Activated CD4-positive, alpha-beta T cell treated with anti-CD3 and anti-CD28 coated beads, Interleukin-2, amount 10 ng/mL, durations not matched to agents 24 days and 14 days (primary cell): ENCODE measurements at regions not wholly inside any gene's neighbourhood (a gene's known extent, or its start where the extent isn't known, plus 50 kb on each side); places are given as distances from the start of the nearest gene placed in this dataset.

Experiments used
- DNase-seq: peaks from one replicate; pipeline ENCODE4 v3.0.0; 2022
- H3K27ac Mint-ChIP-seq: one replicate; pipeline ENCODE4 v1.8.0; 2022; ENCODE audit warnings: mild to moderate bottlenecking, mixed read lengths
- H3K27me3 Mint-ChIP-seq: one replicate; pipeline ENCODE4 v1.8.0; 2022; ENCODE audit warnings: mixed read lengths
- H3K36me3 Mint-ChIP-seq: one replicate; pipeline ENCODE4 v1.8.0; 2022; ENCODE audit warnings: low read depth, mild to moderate bottlenecking, mixed read lengths
- H3K4me1 Mint-ChIP-seq: one replicate; pipeline ENCODE4 v1.8.0; 2021; ENCODE audit warnings: mixed read lengths
- H3K4me3 Mint-ChIP-seq: one replicate; pipeline ENCODE4 v1.8.0; 2022; ENCODE audit warnings: mild to moderate bottlenecking, moderate library complexity, mixed read lengths
- H3K9me3 Mint-ChIP-seq: one replicate; pipeline ENCODE4 v1.8.0; 2021; ENCODE audit warnings: mixed read lengths
- intact Hi-C: fragments of 100-400 bp; cut with micrococcal nuclease; formaldehyde crosslinking; loops from one replicate; pipeline ENCODE4 v1.15.1; 2023

DNA sequence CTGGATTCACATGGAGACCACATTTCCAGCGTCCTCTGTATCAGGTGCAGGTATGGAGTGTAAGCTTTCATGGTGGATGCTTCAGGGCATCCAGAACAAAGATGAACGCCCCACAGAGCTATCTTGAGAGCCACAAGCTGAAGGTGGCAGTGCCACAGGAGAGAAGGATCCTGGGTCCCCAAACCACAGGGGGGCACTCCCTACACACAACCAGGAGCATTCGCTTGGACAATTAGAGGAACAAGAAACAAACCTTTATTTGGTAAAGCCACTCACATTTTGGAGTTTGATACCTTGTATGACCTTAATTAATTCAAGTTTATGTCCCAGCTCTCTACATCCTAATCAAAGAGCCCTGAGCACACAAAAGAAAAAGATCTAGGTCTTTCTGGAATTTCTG is 406.3 kb downstream of the PREX1 start:
- Mint-ChIP-seq H3K4me3 (no peak overlapping the region), H3K27me3 (peaks cover 2% of the 10 kb centered on the region), H3K27ac (no peak overlapping the region), H3K4me1 (no peaks in the 10 kb centered on the region), H3K9me3 (no peaks in the 10 kb centered on the region), H3K36me3 (no peaks in the 10 kb centered on the region)
- no peak for DNase-seq
- intact Hi-C loops, result no loop called here

DNA sequence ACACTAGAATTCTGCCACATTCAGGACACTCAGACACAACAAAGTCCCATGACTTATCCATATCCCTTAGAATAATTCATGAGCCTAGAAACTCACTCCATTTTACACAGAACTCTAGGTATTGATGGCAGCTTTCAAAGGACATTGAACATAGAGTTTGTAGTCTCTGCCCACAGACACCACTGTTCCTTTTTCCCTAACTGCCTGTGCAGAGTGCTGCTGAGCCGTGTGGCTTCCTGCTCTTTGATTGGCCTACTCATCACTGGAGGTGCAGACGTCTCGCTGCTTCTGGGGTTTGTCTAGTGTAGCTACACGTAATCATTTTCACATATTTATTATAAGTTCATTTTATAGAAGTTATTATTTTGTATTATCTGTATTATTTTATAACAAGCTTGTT is 407.6 kb downstream of the PREX1 start:
- no peak overlapping the region for H3K27ac Mint-ChIP-seq
- DNase-seq, result no peak
- H3K4me1 Mint-ChIP-seq, result no peaks in the 10 kb centered on the region
- H3K27me3 Mint-ChIP-seq, result peaks cover 2% of the 10 kb centered on the region
- H3K4me3 Mint-ChIP-seq, result no peak overlapping the region
- intact Hi-C loops, result no loop called here
- H3K9me3 Mint-ChIP-seq, result no peaks in the 10 kb centered on the region
- H3K36me3 Mint-ChIP-seq, result no peaks in the 10 kb centered on the region

DNA sequence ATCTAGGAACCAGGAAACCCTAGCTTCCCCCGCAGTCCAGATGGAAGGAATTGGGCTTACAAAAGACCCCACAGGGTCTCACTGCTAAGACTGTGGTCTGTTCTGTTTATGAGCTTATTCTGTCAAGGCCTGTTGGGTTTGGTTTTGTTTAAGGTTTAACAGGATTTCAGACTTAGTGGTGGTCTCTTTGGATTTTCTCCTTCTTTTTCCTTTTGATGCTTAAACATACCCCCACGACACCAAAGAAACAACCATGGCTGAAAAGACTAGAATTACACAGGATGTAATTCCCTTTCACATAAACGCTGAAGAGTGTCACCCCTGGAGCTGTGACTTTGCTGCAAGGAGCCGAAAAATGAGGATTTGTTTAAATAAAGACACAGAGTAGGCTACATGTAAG is 408.6 kb downstream of the PREX1 start:
- no peak for DNase-seq
- Mint-ChIP-seq H3K36me3 (no peaks in the 10 kb centered on the region), H3K4me3 (no peak overlapping the region), H3K27ac (no peak overlapping the region), H3K4me1 (no peaks in the 10 kb centered on the region), H3K9me3 (no peaks in the 10 kb centered on the region), H3K27me3 (peaks cover 2% of the 10 kb centered on the region)
- intact Hi-C loops, result no loop called here

DNA sequence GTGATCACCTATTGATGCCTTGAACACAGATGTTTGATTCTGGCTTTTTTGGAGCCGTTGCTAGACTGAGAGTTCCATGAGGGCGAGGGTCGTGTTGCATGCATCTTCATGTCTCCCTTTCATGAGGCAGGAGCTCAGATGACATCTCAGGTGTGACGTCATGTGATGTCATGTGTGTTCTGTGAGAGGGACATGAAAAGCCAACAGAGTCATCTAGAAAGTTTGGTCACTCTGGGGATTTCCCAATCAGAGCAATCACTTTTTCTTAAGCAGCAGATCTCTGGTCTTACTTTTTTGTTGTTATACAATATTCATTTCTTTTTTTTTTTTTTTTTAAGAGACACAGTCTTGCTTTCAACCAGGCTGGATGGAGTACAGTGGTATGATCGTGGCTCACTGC is 411.8 kb downstream of the PREX1 start:
- H3K36me3 Mint-ChIP-seq, result no peaks in the 10 kb centered on the region
- H3K27me3 Mint-ChIP-seq, result peaks cover 2% of the 10 kb centered on the region
- DNase-seq, result no peak
- H3K27ac Mint-ChIP-seq, result no peak overlapping the region
- intact Hi-C loops, result no loop called here
- H3K4me3 Mint-ChIP-seq, result no peak overlapping the region
- no peaks in the 10 kb centered on the region for H3K9me3 Mint-ChIP-seq
- no peaks in the 10 kb centered on the region for H3K4me1 Mint-ChIP-seq

DNA sequence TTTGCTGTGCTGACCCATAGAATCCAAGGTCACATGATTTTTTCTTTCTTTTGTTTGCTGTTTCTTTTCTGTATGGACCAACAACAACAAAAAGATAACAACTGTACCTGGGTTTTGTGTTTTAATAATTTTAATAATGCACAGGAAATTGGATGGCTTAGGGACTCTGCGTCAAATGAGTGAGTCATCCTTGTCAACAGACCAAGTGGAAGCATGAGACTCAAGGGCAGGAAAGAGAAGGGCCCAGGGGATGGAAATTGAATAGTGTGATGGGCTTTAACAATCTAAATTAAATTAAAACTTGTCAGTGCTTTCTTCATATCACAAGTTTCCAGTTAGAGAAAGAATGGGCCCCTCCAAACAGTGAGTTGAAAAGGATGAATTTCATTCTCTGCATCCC is 413.0 kb downstream of the PREX1 start:
- no peak overlapping the region for H3K27ac Mint-ChIP-seq
- H3K36me3 Mint-ChIP-seq, result no peaks in the 10 kb centered on the region
- peaks cover 4% of the 10 kb centered on the region for H3K27me3 Mint-ChIP-seq
- H3K4me1 Mint-ChIP-seq, result no peaks in the 10 kb centered on the region
- H3K9me3 Mint-ChIP-seq, result no peaks in the 10 kb centered on the region
- no peak for DNase-seq
- intact Hi-C loops, result no loop called here
- H3K4me3 Mint-ChIP-seq, result no peak overlapping the region

DNA sequence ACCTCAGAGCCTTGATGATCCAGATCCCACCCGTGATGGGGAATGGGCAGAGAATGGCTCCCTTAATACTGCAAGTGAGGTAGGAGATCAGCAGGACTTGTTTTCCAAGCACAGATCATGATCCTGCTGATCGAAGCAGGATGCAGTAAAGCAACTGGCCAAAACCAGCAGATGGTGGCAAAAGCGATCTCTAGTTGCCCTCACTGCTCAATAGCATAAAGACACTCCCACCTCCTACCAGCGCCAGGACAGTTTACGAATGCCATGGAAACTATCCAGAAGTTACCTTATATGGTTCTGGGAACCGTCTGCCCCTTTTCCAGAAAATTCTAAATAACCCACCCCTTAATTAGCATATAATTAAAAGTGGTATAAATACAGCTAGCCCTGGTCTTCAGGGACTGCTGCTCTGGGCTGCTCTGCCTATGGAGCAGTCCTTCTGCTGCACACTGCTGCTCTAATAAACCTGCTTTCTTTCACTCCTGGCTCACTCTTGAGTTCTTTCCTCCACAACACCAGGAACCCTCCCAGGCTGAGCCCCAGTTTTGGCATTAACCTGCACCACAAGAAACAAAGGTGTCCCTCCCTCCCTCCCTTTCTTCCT is 415.8 kb downstream of the PREX1 start:
- Mint-ChIP-seq H3K9me3 (no peaks in the 10 kb centered on the region), H3K27me3 (peaks cover 8% of the 10 kb centered on the region), H3K4me3 (no peak overlapping the region), H3K36me3 (no peaks in the 10 kb centered on the region), H3K27ac (no peak overlapping the region), H3K4me1 (no peaks in the 10 kb centered on the region)
- DNase-seq, result no peak
- intact Hi-C loops, result no loop called here

DNA sequence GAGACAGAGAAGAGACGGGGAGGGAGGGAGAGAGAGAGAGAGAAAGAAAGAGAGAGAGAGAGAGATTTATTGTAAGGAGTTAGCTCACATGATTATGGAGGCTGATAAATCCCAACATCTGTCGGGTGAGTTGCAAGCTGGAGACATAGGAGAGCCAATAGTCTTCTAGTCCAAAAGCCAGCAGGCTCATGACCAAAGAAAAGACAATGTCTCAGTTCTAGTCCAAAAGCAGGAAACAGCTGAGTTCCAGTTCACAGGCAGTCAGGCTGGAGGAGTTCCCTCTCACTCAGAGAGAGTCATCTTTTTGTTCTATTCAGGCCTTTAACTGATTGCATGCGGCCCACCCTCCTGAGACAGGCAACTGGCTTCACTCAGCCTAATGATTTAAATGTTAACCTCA is 416.6 kb downstream of the PREX1 start:
- Mint-ChIP-seq H3K27me3 (peaks cover 8% of the 10 kb centered on the region), H3K9me3 (no peaks in the 10 kb centered on the region)

DNA sequence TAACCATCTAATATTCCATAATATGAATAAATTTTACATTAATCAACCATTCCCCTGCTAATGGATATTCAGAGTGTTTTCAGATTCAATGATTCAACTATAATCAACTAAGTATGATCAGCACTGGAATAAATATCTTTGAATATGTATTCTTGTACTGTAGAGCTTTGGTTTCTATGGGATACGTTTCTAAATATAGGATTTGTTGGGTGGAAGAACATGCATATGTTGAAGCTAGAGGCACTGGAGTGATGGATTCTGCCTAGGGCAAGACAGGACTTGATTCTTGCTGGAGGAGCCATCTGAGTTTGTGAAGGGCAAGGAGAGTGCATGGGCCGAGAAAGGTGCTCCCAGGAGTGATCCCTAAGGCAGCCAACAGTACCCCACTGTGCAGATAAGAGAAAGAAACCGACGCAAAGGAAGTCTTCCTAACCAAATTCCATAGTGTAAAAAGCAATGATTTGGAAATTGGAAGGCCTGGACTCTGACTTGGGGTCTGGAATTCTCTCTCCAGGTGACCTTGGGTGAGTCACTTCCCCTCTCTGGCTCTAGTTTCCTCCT is 418.7 kb downstream of the PREX1 start:
- no peak overlapping the region for H3K27ac Mint-ChIP-seq
- H3K36me3 Mint-ChIP-seq, result no peaks in the 10 kb centered on the region
- H3K4me3 Mint-ChIP-seq, result no peak overlapping the region
- peaks cover 10% of the 10 kb centered on the region for H3K27me3 Mint-ChIP-seq
- no peak for DNase-seq
- intact Hi-C loops, result no loop called here
- no peaks in the 10 kb centered on the region for H3K4me1 Mint-ChIP-seq
- H3K9me3 Mint-ChIP-seq, result no peaks in the 10 kb centered on the region

More for the DNA sequence above, 416.6 kb downstream of the PREX1 start:
- H3K27ac Mint-ChIP-seq, result no peak overlapping the region
- no peaks in the 10 kb centered on the region for H3K36me3 Mint-ChIP-seq
- intact Hi-C loops, result no loop called here
- H3K4me3 Mint-ChIP-seq, result no peak overlapping the region
- DNase-seq, result no peak
- H3K4me1 Mint-ChIP-seq, result no peaks in the 10 kb centered on the region

DNA sequence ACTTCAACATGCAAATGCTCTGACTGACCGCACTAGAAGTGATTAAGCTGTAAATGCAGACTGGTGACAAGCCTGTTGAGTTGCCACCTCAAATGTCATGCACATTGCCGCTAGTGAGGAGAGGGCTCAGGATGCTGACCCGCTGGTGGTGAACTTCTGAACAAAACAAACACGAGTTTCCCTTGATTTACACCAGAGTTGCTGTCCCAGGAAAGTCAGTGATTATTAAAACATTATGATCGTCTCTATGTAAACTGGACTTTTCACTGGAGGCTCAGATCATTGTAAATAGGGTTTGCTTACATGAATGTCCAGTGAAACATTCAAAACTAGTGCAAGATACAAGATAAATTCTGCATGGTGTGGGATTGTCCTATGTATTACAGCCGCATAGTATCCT is 420.1 kb downstream of the PREX1 start:
- peaks cover 10% of the 10 kb centered on the region for H3K27me3 Mint-ChIP-seq
- H3K4me1 Mint-ChIP-seq, result no peaks in the 10 kb centered on the region
- intact Hi-C loops, result no loop called here
- DNase-seq, result no peak
- H3K9me3 Mint-ChIP-seq, result no peaks in the 10 kb centered on the region
- H3K4me3 Mint-ChIP-seq, result no peak overlapping the region
- H3K36me3 Mint-ChIP-seq, result no peaks in the 10 kb centered on the region
- H3K27ac Mint-ChIP-seq, result no peak overlapping the region

DNA sequence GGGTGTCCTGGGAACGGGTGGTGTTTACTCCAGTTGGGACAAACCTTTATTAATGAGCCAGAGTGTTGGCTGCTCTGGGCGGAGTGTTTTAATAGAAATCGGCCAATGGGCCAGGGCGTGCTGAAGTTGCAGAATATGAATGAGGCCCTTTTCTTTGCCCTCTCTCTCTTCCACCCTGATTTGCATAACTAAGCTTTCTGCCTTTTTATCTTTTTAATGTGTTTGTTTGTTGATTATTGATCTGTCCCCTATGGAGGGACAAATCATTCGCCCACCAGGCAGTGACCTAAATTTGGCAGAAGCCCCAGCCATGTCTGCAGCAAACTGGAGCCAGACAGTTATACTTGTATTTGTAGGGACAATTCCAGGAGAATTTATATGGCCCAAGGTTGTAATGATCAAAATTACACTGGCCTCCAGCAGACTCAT is 420.9 kb downstream of the PREX1 start:
- H3K27ac Mint-ChIP-seq, result no peak overlapping the region
- peaks cover 10% of the 10 kb centered on the region for H3K27me3 Mint-ChIP-seq
- no peaks in the 10 kb centered on the region for H3K9me3 Mint-ChIP-seq
- DNase-seq, result no peak
- H3K4me3 Mint-ChIP-seq, result no peak overlapping the region
- intact Hi-C loops, result no loop called here
- H3K36me3 Mint-ChIP-seq, result no peaks in the 10 kb centered on the region
- no peaks in the 10 kb centered on the region for H3K4me1 Mint-ChIP-seq

DNA sequence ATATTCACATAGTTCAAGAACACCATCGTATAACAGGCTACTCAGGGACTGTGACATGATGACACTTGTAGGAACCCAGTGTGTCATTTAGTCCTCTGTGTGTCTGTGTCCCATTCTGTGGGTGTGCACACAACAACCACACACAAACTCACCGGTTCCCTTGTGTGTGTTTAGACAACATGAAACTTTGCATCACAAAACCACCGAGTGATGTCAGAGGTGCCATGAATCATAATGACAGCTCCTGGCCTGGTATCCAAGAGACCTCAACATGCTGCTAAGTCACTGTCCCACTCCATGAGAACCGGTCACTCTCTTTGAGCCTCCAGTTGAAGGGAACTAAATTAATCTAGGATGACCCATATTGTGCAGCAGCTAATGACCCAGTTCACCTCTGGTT is 421.3 kb downstream of the PREX1 start:
- intact Hi-C loops, result no loop called here
- H3K4me1 Mint-ChIP-seq, result no peaks in the 10 kb centered on the region
- no peaks in the 10 kb centered on the region for H3K9me3 Mint-ChIP-seq
- no peak overlapping the region for H3K27ac Mint-ChIP-seq
- H3K4me3 Mint-ChIP-seq, result no peak overlapping the region
- H3K27me3 Mint-ChIP-seq, result peaks cover 10% of the 10 kb centered on the region
- H3K36me3 Mint-ChIP-seq, result no peaks in the 10 kb centered on the region
- no peak for DNase-seq

DNA sequence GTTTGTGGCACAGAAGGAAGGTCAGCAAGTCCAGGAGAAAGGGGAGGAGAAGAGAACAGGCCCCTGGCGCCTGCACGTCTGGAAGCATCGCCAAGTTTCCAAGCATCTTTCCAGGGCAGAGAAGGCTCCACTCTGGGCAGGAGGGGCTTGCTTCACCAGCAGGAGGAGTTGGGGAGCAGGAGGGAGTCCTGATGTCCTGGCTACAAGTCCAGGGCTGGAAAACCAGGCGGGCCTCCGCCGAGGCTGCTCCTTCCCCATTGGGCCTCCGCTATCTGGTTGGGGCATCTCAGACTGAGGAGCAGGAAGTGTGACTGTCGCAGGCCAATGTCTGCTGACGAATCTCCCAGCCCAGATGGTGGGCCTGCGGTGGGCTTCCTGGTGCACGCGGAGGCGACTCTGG is 421.9 kb downstream of the PREX1 start:
- Mint-ChIP-seq H3K4me3 (no peak overlapping the region), H3K27me3 (peaks cover 10% of the 10 kb centered on the region), H3K36me3 (no peaks in the 10 kb centered on the region), H3K9me3 (no peaks in the 10 kb centered on the region), H3K27ac (no peak overlapping the region), H3K4me1 (no peaks in the 10 kb centered on the region)
- intact Hi-C loops, result no loop called here
- no peak for DNase-seq

DNA sequence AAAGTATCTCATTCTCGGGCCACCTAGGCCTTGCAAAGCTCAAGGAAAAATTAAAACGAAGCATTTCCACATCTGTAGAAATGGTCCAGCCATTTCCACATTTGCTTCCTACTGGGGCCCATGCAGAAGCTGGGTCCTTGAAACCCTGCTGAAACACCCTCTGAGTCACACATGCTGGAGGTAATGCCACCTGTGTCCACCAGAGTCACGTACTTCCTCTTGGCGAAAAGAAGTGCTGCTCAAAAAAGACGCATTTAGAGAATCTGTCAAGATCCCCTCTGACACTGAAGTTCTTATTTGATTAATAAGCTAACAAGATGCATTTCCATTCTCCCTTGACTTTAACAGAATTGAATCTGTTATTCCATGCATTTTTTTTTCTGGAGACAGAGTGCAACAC is 423.2 kb downstream of the PREX1 start:
- DNase-seq, result no peak
- peaks cover 6% of the 10 kb centered on the region for H3K27me3 Mint-ChIP-seq
- intact Hi-C loops, result no loop called here

DNA sequence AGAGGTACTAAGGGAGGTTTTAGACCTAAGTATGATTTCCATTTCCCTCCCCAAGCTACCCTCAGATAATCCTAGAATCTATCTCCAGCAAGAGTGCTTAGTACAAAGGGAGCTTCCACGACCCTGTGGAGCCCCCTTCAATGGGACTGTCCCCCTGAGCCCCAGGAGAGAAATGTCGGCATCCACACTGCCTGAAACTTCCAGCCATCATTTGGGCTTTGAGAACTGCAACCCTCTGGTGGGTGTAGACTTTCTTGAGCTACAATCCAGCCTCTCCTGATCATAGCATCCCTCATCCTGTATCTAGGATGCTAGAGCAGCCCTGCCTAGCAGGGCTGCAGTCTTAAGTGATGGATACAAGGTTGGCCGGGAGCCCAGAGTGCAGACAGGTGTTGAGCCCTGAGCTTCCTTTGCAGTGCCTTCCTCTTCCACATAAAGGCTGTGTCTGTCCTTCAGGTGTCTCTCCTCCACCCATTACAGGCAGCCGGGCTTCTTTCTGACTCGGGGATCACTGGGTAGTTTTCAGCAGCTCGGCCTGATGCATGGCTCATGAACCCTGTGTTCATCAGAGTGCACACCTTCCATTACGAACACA is 424.5 kb downstream of the PREX1 start:
- intact Hi-C loops, result no loop called here
- DNase-seq, result no peak
- Mint-ChIP-seq H3K27ac (no peak overlapping the region), H3K36me3 (no peaks in the 10 kb centered on the region), H3K9me3 (no peaks in the 10 kb centered on the region), H3K27me3 (peaks cover 2% of the 10 kb centered on the region), H3K4me3 (no peak overlapping the region), H3K4me1 (no peaks in the 10 kb centered on the region)

More for the DNA sequence above, 423.2 kb downstream of the PREX1 start:
- H3K9me3 Mint-ChIP-seq, result no peaks in the 10 kb centered on the region
- H3K4me3 Mint-ChIP-seq, result no peak overlapping the region
- no peaks in the 10 kb centered on the region for H3K4me1 Mint-ChIP-seq
- no peaks in the 10 kb centered on the region for H3K36me3 Mint-ChIP-seq
- no peak overlapping the region for H3K27ac Mint-ChIP-seq

DNA sequence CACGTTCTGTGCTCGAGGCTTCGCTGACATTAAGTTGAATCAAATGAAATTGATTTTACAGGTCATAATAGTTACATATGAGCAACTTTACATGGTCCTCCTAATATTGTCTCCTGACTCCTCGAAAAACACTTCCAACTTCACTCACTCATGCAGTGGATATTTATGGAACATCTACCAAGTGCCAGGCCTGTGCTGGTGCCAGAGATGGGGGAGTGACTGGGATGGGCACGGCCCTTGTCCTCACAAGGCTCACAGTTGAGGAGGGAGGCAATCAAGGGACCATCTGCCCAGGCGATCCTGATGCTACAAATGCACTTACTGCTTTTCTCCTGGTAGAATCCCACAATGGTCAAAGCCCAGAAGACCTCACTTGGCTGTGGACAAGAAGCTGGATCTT is 426.4 kb downstream of the PREX1 start:
- H3K4me3 Mint-ChIP-seq, result no peak overlapping the region
- H3K36me3 Mint-ChIP-seq, result no peaks in the 10 kb centered on the region
- H3K4me1 Mint-ChIP-seq, result no peaks in the 10 kb centered on the region
- intact Hi-C loops, result no loop called here
- no peaks in the 10 kb centered on the region for H3K9me3 Mint-ChIP-seq
- peaks cover 2% of the 10 kb centered on the region for H3K27me3 Mint-ChIP-seq
- DNase-seq, result no peak
- no peak overlapping the region for H3K27ac Mint-ChIP-seq
